Skin of body (tissue), 1 donor: ENCODE measurements at regions not wholly inside any gene's neighbourhood (a gene's known extent, or its start where the extent isn't known, plus 50 kb on each side); places are given as distances from the start of the nearest gene placed in this dataset.
"Not testable (repeated sequence)": the region's sequence is repeated elsewhere in the genome, so short reads cannot be mapped to it uniquely, and the experiment has no call there.

Source experiments
- DNase-seq: peaks from one replicate; lab custom pipeline; 2025; lab: John Stamatoyannopoulos, UW

GRCh38 chr5:110288766-110289511 lies 437.5 kb downstream of the TMEM232 start:
- DNase-seq: no peak

GRCh38 chr5:110289512-110289810 lies 437.0 kb downstream of the TMEM232 start:
- no peak for DNase-seq

- no peak for DNase-seq
Measured at GRCh38 chr5:110290542-110290941, 435.9 kb downstream of the TMEM232 start.

GRCh38 chr5:110294281-110294680 lies 432.2 kb downstream of the TMEM232 start:
- no peak for DNase-seq

GRCh38 chr5:110297152-110297670 lies 429.3 kb downstream of the TMEM232 start:
- DNase-seq: no peak

GRCh38 chr5:110304176-110304575 lies 422.3 kb downstream of the TMEM232 start:
- DNase-seq: no peak

- DNase-seq: no peak
Measured at GRCh38 chr5:110306650-110307049, 419.8 kb downstream of the TMEM232 start.

- DNase-seq: no peak
Measured at GRCh38 chr5:110309222-110309621, 417.2 kb downstream of the TMEM232 start.

- DNase-seq: not testable (repeated sequence)
Measured at GRCh38 chr5:110316566-110316965, 409.9 kb downstream of the TMEM232 start.

GRCh38 chr5:110321117-110321516 lies 405.4 kb downstream of the TMEM232 start:
- DNase-seq: no peak

- no peak for DNase-seq
Measured at GRCh38 chr5:110323357-110323756, 403.1 kb downstream of the TMEM232 start.

GRCh38 chr5:110323832-110324231 lies 402.6 kb downstream of the TMEM232 start:
- DNase-seq: no peak

GRCh38 chr5:110324876-110325275 lies 401.6 kb downstream of the TMEM232 start:
- no peak for DNase-seq

GRCh38 chr5:110329955-110330525 lies 396.4 kb downstream of the TMEM232 start:
- DNase-seq: no peak

GRCh38 chr5:110333384-110333783 lies 393.1 kb downstream of the TMEM232 start:
- DNase-seq: no peak

- no peak for DNase-seq
Measured at GRCh38 chr5:110335361-110336066, 391.0 kb downstream of the TMEM232 start.

GRCh38 chr5:110338341-110339083 lies 388.0 kb downstream of the TMEM232 start:
- no peak for DNase-seq

GRCh38 chr5:110339399-110339798 lies 387.1 kb downstream of the TMEM232 start:
- DNase-seq: no peak

GRCh38 chr5:110341836-110342235 lies 384.6 kb downstream of the TMEM232 start:
- DNase-seq: no peak

- DNase-seq: no peak
Measured at GRCh38 chr5:110342683-110343082, 383.8 kb downstream of the TMEM232 start.

GRCh38 chr5:110343616-110344015 lies 382.9 kb downstream of the TMEM232 start:
- no peak for DNase-seq

GRCh38 chr5:110345623-110346022 lies 380.8 kb downstream of the TMEM232 start:
- DNase-seq: no peak
